ENCODE measurements at regions not wholly inside any gene's neighbourhood (a gene's known extent, or its start where the extent isn't known, plus 50 kb on each side); places are given as distances from the start of the nearest gene placed in this dataset.

- no peak for DNase-seq
Observed at GRCh38 chr4:17336069-17336468, 175.8 kb downstream of the QDPR start.

GRCh38 chr4:17335371-17335770 lies 176.5 kb downstream of the QDPR start:
- peak; percentile 6 for DNase-seq

- DNase-seq: no peak
Observed at GRCh38 chr4:17332478-17332877, 179.4 kb downstream of the QDPR start.

- DNase-seq: no peak
Observed at GRCh38 chr4:17329046-17329445, 182.8 kb downstream of the QDPR start.

GRCh38 chr4:17328141-17328815 lies 183.6 kb downstream of the QDPR start:
- no peak for DNase-seq

GRCh38 chr4:17327591-17327990 lies 184.3 kb downstream of the QDPR start:
- no peak for DNase-seq

GRCh38 chr4:17326756-17327155 lies 185.1 kb downstream of the QDPR start:
- DNase-seq: no peak

- no peak for DNase-seq
Observed at GRCh38 chr4:17325098-17325497, 186.8 kb downstream of the QDPR start.

GRCh38 chr4:17324386-17324830 lies 187.5 kb downstream of the QDPR start:
- DNase-seq: peak; percentile 37

- DNase-seq: no peak
Observed at GRCh38 chr4:17323554-17324385, 188.1 kb downstream of the QDPR start.

- DNase-seq: no peak
Observed at GRCh38 chr4:17322514-17322913, 189.4 kb downstream of the QDPR start.

- no peak for DNase-seq
Observed at GRCh38 chr4:17320046-17320445, 191.8 kb downstream of the QDPR start.

GRCh38 chr4:17317526-17317925 lies 194.4 kb downstream of the QDPR start:
- DNase-seq: no peak

- DNase-seq: no peak
Observed at GRCh38 chr4:17316566-17316965, 195.3 kb downstream of the QDPR start.

- DNase-seq: no peak
Observed at GRCh38 chr4:17315459-17315858, 196.4 kb downstream of the QDPR start.

- no peak for DNase-seq
Observed at GRCh38 chr4:17313194-17313593, 198.7 kb downstream of the QDPR start.

GRCh38 chr4:17310269-17310652 lies 201.6 kb downstream of the QDPR start:
- no peak for DNase-seq

- DNase-seq: no peak
Observed at GRCh38 chr4:17309567-17310268, 202.2 kb downstream of the QDPR start.

- DNase-seq: no peak
Observed at GRCh38 chr4:17301869-17302268, 210.0 kb downstream of the QDPR start.

GRCh38 chr4:17301266-17301665 lies 210.6 kb downstream of the QDPR start:
- no peak for DNase-seq

GRCh38 chr4:17296921-17297890 lies 214.7 kb downstream of the QDPR start:
- DNase-seq: no peak

GRCh38 chr4:17293901-17294300 lies 218.0 kb downstream of the QDPR start:
- DNase-seq: no peak

- no peak for DNase-seq
Observed at GRCh38 chr4:17288151-17288550, 223.7 kb downstream of the QDPR start.
